GM12874 (cell line): ENCODE measurements at regions not wholly inside any gene's neighbourhood (a gene's known extent, or its start where the extent isn't known, plus 50 kb on each side); places are given as distances from the start of the nearest gene placed in this dataset.

Source experiments
- TF ChIP-seq, protein P1 (sequence below): IDR thresholded peaks from 2 replicates; pipeline ENCODE4 v1.5.1; 2011; ENCODE audit warnings: low read depth, mild to moderate bottlenecking, control low read depth, low read length, moderate library complexity; ENCODE audit not compliant: insufficient read depth

DNA sequence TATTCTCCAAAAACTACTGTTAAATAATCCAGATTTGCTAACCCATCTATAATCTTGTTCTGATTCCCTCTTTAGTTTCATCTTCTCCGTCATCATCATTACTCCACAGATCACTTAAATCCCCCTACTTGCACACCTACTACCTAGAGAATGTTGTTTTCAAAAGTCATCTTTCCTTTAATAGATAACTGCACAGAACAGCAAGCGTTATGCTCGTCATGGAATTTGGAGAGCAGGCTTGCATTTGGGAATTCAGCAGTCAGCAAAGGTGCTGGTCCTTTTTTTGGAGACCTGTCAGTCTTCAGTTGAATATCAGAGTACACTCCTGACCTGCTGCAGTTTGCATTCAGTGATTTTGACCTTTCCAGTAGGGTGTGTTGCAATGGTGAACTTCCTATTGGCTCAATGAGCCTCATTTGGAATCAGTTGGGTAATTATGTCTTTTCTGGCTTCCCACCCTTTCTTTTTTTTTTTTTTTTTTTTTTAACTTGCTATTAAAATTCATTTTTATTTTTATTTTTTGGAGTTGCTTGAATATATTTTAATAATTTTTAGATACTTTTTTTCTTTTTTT, 110.6 kb downstream of the HNRNPLL start:
- TF ChIP-seq, protein P1, sequence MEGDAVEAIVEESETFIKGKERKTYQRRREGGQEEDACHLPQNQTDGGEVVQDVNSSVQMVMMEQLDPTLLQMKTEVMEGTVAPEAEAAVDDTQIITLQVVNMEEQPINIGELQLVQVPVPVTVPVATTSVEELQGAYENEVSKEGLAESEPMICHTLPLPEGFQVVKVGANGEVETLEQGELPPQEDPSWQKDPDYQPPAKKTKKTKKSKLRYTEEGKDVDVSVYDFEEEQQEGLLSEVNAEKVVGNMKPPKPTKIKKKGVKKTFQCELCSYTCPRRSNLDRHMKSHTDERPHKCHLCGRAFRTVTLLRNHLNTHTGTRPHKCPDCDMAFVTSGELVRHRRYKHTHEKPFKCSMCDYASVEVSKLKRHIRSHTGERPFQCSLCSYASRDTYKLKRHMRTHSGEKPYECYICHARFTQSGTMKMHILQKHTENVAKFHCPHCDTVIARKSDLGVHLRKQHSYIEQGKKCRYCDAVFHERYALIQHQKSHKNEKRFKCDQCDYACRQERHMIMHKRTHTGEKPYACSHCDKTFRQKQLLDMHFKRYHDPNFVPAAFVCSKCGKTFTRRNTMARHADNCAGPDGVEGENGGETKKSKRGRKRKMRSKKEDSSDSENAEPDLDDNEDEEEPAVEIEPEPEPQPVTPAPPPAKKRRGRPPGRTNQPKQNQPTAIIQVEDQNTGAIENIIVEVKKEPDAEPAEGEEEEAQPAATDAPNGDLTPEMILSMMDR: no peak

DNA sequence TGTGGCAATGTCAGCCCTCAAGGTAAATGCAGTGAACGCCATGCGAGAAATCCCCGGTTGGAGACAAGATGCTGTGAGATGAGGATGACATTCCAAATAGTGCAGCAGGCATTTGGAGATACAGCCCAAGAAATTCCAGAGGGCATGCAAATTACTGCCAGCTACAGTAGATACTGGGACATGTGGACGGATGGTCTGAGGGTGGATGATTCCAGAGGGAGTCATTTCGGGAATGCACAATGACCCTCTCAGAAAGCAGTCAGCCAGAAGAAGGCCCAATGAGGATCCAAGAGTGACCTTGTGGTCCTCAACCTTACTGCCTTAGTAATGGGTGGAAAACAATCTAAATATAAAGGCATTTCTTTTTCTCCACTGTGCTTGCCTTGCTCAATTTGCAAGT, 111.3 kb downstream of the HNRNPLL start:
- TF ChIP-seq, protein P1: no peak

DNA sequence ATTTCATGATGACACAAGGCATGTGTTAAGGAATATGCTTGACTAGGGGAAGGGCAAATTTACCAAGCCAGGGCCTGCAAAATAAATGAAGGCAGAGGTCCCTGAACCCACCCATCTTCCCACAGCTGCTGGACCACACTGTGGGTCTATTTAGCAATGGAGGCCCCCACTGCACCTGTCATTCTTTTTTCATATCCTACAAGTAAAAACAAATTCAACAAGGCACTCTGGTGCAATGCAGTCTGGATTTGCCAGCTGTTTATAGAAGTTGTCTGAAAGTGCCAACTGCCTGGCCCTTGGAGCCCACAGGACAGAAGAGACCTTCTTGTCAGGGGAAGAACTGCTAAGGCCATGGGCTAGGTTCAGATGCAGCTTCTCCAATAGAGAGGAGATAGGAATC, 112.8 kb upstream of the ATL2 start:
- TF ChIP-seq, protein P1: no peak

DNA sequence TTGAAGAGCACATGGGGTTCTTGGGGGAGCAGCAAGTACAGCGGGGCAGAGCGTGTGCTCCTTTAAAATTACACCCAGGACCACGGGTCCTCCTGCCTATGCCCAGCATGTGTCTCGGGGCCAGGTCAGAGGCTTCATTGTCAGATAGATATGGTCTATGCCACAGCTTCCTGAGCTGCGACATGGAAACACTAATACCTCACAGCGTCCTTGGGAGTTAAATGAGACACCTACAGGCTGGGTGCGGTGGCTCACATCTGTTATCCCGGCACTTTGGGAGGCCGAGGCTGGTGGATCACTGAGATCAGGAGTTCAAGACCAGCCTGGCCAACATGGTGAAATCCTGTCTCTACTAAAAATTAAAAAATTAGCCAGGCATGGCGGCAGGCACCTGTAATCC, 110.8 kb upstream of the ATL2 start:
- TF ChIP-seq, protein P1: no peak

DNA sequence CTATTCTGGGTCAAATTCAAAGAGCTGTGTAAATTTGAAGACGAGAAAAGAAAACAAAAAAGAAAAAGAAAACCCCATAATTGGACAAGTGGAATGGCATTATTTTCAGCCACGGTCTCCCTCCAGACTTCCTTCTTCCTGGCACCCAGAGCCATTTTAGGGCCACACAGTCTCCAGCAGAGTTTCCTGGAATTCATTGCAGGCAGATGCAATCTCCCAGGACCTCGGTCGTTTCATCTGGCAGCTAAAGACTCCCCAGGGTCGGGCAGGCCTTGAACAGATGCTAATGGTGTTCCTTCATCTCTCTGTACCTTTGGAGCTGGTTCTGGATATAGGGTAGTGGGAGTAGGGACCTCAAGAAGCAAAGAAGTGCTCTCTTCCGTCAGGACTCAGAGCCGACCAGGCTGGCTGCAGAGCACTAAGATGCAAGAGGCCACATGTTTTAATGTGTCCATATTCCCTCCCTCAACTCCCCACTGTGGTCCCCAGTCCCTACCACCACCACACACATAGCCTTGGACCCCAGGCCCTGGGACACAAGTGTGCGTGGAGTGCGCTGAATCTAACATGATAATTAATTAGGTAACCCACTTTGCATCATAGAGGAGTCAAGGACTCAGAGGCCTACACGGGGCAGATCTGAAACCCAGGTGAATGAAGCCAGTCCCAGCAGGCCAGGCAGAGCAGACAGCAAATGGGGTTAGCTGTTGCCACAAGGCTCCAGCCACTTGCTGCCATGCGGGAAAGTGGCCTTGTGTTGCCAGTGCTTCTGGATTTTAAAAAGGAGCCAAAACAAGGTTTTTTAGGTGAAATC, 109.3 kb upstream of the ATL2 start:
- TF ChIP-seq, protein P1: no peak

DNA sequence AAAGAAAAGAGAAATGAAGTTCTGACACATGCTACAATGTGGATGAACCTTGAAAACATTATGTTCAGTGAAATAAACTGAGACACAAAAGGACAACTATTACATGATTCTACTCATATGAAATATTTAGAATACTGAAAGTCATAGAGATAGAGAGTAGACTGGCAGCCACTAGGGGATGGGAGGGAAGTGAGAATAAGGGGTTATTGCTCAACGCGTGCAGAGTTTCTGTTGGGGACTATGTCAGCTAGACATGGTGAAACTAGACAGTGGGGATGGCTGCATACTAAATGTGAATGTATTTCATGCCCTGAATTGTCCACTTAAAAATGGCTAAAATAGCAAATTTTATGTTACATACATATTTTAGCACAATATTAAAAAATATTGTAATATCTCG, 108.7 kb upstream of the ATL2 start:
- TF ChIP-seq, protein P1: peak; percentile 18; the same call in 1 of the 2 replicates

DNA sequence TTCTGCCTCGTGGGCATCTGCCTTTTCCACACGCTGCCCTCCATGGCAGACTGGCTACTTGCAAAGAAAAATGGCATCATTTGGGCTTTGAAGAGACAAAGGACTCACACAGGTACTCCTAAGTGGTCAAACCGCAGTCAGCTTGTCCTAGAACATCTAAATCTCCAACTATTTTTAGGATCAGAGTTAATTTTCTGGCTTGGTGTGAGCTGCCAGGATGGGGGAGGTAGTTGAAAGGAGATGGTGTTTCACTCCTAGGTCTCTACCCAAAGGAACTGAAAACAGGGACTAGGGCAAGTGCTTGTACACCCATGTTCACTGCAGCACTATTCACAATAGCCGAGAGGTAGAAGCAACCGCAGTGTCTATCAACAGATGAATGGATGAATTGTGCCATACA, 107.9 kb upstream of the ATL2 start:
- TF ChIP-seq, protein P1: no peak
